ENCODE measurements at regions not wholly inside any gene's neighbourhood (a gene's known extent, or its start where the extent isn't known, plus 50 kb on each side); places are given as distances from the start of the nearest gene placed in this dataset.

GRCh38 chr6:120211955-120212792 lies 862.6 kb upstream of the MAN1A1 start:
- TF ChIP-seq EZH2 (IDR thresholded peaks at IDR 0.05; ENCODE audit: low read length, missing control alignments) (no peak), CTCF (conservative IDR thresholded peaks at IDR 0.05 in 1 of 2, IDR thresholded peaks at IDR 0.05 in 1 of 2; ENCODE audit: low read depth in 1 of 2, low read length in 2 of 2) (no peak)
